ENCODE measurements at regions not wholly inside any gene's neighbourhood (a gene's known extent, or its start where the extent isn't known, plus 50 kb on each side); places are given as distances from the start of the nearest gene placed in this dataset.

- Mint-ChIP-seq H3K27me3 (ENCODE audit: low read depth) (no peaks in the 10 kb centered on the region), H3K36me3 (ENCODE audit: low read depth) (no peaks in the 10 kb centered on the region), H3K4me3 (no peak overlapping the region), H3K27ac (no peak overlapping the region), H3K9me3 (peaks cover 2% of the 10 kb centered on the region), H3K4me1 (no peaks in the 10 kb centered on the region)
- no peak for TF ChIP-seq CTCF (IDR thresholded peaks at IDR 0.05; ENCODE audit: unreplicated experiment in 3 of 3)
Observed at GRCh38 chr11:90722552-90723190, 499.8 kb upstream of the CHORDC1 start.

- Mint-ChIP-seq H3K27ac (no peak overlapping the region), H3K36me3 (ENCODE audit: low read depth) (no peaks in the 10 kb centered on the region), H3K27me3 (ENCODE audit: low read depth) (no peaks in the 10 kb centered on the region), H3K4me3 (no peak overlapping the region), H3K4me1 (no peaks in the 10 kb centered on the region), H3K9me3 (peaks cover 32% of the 10 kb centered on the region)
- TF ChIP-seq CTCF (IDR thresholded peaks at IDR 0.05; ENCODE audit: unreplicated experiment in 3 of 3): no peak
Observed at GRCh38 chr11:90717522-90717921, 494.7 kb upstream of the CHORDC1 start.

- Mint-ChIP-seq H3K36me3 (ENCODE audit: low read depth) (no peaks in the 10 kb centered on the region), H3K4me1 (peaks cover 4% of the 10 kb centered on the region), H3K27ac (no peak overlapping the region), H3K9me3 (no peaks in the 10 kb centered on the region), H3K27me3 (ENCODE audit: low read depth) (no peaks in the 10 kb centered on the region), H3K4me3 (no peak overlapping the region)
- no peak for TF ChIP-seq CTCF (IDR thresholded peaks at IDR 0.05; ENCODE audit: unreplicated experiment in 3 of 3)
Observed at GRCh38 chr11:90705661-90706060, 482.8 kb upstream of the CHORDC1 start.

GRCh38 chr11:90704510-90704909, 481.7 kb upstream of the CHORDC1 start:
- Mint-ChIP-seq H3K36me3 (ENCODE audit: low read depth) (no peaks in the 10 kb centered on the region), H3K27ac (no peak overlapping the region), H3K4me3 (no peak overlapping the region), H3K4me1 (peaks cover 4% of the 10 kb centered on the region), H3K27me3 (ENCODE audit: low read depth) (no peaks in the 10 kb centered on the region), H3K9me3 (no peaks in the 10 kb centered on the region)
- TF ChIP-seq CTCF (IDR thresholded peaks at IDR 0.05; ENCODE audit: unreplicated experiment in 3 of 3): no peak

- H3K36me3 Mint-ChIP-seq (ENCODE audit: low read depth): no peaks in the 10 kb centered on the region
- H3K27me3 Mint-ChIP-seq (ENCODE audit: low read depth): no peaks in the 10 kb centered on the region
- H3K9me3 Mint-ChIP-seq: no peaks in the 10 kb centered on the region
- no peak for TF ChIP-seq CTCF (IDR thresholded peaks at IDR 0.05; ENCODE audit: unreplicated experiment in 3 of 3)
- peaks cover 4% of the 10 kb centered on the region for H3K4me1 Mint-ChIP-seq
- no peak overlapping the region for H3K4me3 Mint-ChIP-seq
- no peak overlapping the region for H3K27ac Mint-ChIP-seq
Observed at GRCh38 chr11:90701716-90702115, 478.9 kb upstream of the CHORDC1 start.

- Mint-ChIP-seq H3K4me3 (no peak overlapping the region), H3K36me3 (ENCODE audit: low read depth) (no peaks in the 10 kb centered on the region), H3K27me3 (ENCODE audit: low read depth) (no peaks in the 10 kb centered on the region), H3K27ac (no peak overlapping the region), H3K4me1 (no peaks in the 10 kb centered on the region), H3K9me3 (no peaks in the 10 kb centered on the region)
- no peak for TF ChIP-seq CTCF (IDR thresholded peaks at IDR 0.05; ENCODE audit: unreplicated experiment in 3 of 3)
Observed at GRCh38 chr11:90700789-90701439, 478.1 kb upstream of the CHORDC1 start.

Measured in nephron (organoid).